D721Med (cell line): ENCODE measurements at regions not wholly inside any gene's neighbourhood (a gene's known extent, or its start where the extent isn't known, plus 50 kb on each side); places are given as distances from the start of the nearest gene placed in this dataset.

Experiments used
- DNase-seq: peaks from one replicate; pipeline ENCODE4 v3.0.0; 2011; ENCODE audit warnings: low spot score; ENCODE audit not compliant: insufficient read length
- FAIRE-seq: peaks from 2 replicates; lab custom pipeline; 2011; peaks lifted over from hg19 to GRCh38; lab: Jason Lieb, UNC
- CTCF ChIP-seq: IDR thresholded peaks from 2 replicates; pipeline ENCODE4 v1.5.1; 2012; ENCODE audit warnings: mild to moderate bottlenecking, control low read depth; ENCODE audit not compliant: insufficient read depth; ENCODE audit errors: missing control alignments

DNA sequence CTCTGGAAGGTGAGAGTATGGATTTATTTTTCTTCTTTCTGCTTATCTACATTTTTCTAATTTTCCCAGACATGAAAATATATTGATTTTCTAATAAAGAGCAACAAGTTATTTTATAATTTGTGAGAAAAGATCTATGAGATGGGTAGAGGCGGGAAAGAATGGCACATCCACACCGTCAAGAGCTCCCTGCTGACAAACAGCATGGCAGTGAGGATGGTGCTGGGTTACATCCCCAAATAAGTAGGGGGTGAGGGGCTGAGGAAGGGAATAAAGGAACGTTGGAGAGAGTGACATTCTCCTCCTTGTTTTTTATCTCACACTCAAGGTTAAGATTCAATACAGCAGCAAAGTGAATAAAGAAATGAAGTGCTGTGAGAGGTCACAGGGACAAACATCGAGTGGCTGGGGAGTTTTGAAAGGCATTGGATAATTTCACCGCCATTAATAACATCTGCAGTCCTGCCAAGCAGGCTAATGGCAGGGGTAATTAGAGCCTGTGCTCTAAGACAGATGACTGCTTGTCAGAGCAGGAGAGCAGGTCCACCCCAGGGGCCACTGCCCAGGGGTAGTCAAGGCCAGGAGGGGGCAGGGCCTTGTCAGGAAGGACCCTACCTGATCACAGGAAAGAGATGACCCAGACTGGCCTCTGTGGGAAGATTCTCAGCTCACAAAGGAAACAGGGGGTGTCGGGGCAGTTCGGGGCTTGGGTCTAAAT, 323.8 kb downstream of the FBXW7 start:
- DNase-seq (no peak), FAIRE-seq (no peak)
- no peak for TF ChIP-seq CTCF

DNA sequence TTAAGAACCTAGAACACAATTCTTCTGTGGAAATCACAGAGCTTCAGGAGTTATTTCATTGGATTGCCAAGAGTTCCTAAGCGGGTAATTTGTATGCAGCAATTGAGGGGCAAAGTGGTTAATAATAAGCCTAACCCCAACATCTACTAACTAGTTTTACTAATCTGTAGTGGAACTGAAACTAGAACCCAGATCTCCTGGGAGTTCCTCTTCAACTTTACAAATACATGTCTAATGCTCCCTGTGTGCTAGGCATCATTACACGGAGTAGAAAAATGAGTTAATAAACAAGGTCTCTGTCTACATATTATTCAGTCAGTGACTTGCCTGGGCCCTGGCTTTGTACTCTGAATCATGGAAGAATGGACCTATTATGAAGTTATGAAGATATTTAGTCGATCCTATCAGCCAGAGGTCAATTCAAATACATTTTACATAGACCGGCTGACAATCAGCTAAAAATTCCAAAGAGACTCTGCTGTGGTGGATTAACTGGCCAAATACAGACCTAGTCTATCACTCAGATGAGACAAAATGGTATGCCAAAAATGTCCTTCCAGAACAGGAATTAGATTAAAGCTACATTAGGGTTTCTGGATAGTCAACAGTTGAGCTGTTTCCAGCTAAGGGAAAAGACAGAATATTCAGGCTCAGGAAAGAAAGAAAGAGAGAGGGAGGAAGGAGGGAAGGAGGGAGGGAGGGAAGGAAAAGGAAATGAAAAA, 326.0 kb downstream of the FBXW7 start:
- TF ChIP-seq CTCF = no peak
- DNase-seq (no peak), FAIRE-seq (no peak)

GRCh38 chr4:152207378-152207720, 328.5 kb downstream of the FBXW7 start:
- TF ChIP-seq CTCF = no peak
- DNase-seq = no peak
- FAIRE-seq = no peak

GRCh38 chr4:152206646-152207377, 329.1 kb downstream of the FBXW7 start:
- no peak for DNase-seq
- no peak for FAIRE-seq
- TF ChIP-seq CTCF = no peak

GRCh38 chr4:152206185-152206584, 329.7 kb downstream of the FBXW7 start:
- DNase-seq (no peak), FAIRE-seq (no peak)
- no peak for TF ChIP-seq CTCF

- FAIRE-seq (no peak), DNase-seq (no peak)
- TF ChIP-seq CTCF = no peak
Observed at GRCh38 chr4:152202415-152202814, 333.5 kb downstream of the FBXW7 start.
